Astrocyte (in vitro differentiated cells and primary cell): ENCODE measurements at regions not wholly inside any gene's neighbourhood (a gene's known extent, or its start where the extent isn't known, plus 50 kb on each side); places are given as distances from the start of the nearest gene placed in this dataset.

ENCODE experiments used
- DNase-seq: peaks from one replicate; pipeline ENCODE4 v3.0.0-alpha.2; 2010; ENCODE audit warnings: low read depth
- FAIRE-seq: peaks from 2 replicates; lab custom pipeline; 2011; peaks lifted over from hg19 to GRCh38; lab: Jason Lieb, UNC
- H2AFZ ChIP-seq: 2 replicates; pipeline ENCODE4 v1.6.0; 2012; ENCODE audit warnings: low read depth, low read length, inconsistent platforms
- H3K27ac ChIP-seq: 2 replicates; pipeline ENCODE4 v1.5.1; 2011; ENCODE audit warnings: low read depth, low read length, inconsistent platforms
- H3K27me3 ChIP-seq: 2 replicates; pipeline ENCODE4 v1.6.0; 2011; ENCODE audit warnings: low read length, inconsistent platforms; ENCODE audit not compliant: insufficient read depth
- H3K36me3 ChIP-seq: 2 replicates; pipeline ENCODE4 v1.5.1; 2011; ENCODE audit warnings: low read length, inconsistent platforms; ENCODE audit not compliant: insufficient read depth
- H3K4me1 ChIP-seq: 2 replicates; pipeline ENCODE4 v1.5.1; 2011; ENCODE audit warnings: low read length, inconsistent platforms; ENCODE audit not compliant: insufficient read depth
- H3K4me2 ChIP-seq: 2 replicates; pipeline ENCODE4 v1.6.0; 2012; ENCODE audit warnings: low read length, inconsistent platforms
- H3K4me3 ChIP-seq: 2 replicates; pipeline ENCODE4 v1.5.1; 2011; ENCODE audit warnings: low read depth, mild to moderate bottlenecking, low read length, inconsistent platforms; ENCODE audit not compliant: insufficient read depth
- H3K79me2 ChIP-seq: 2 replicates; pipeline ENCODE4 v1.6.0; 2012; ENCODE audit warnings: mild to moderate bottlenecking, low read length, inconsistent platforms; ENCODE audit not compliant: insufficient read depth
- H3K9ac ChIP-seq: 2 replicates; pipeline ENCODE4 v1.6.0; 2012; ENCODE audit warnings: mild to moderate bottlenecking, low read length, inconsistent platforms
- H3K9me3 ChIP-seq: 2 replicates; pipeline ENCODE4 v1.5.1; 2012; ENCODE audit warnings: low read depth, mild to moderate bottlenecking, low read length, inconsistent platforms; ENCODE audit not compliant: insufficient read depth
- H4K20me1 ChIP-seq: 2 replicates; pipeline ENCODE4 v1.6.0; 2012; ENCODE audit warnings: low read length, inconsistent platforms; ENCODE audit not compliant: insufficient read depth
- H3K27ac Mint-ChIP-seq: one replicate; pipeline ENCODE4 v1.8.0; 2021; ENCODE audit warnings: mild to moderate bottlenecking, mixed read lengths; ENCODE audit not compliant: unreplicated experiment
- H3K27me3 Mint-ChIP-seq: one replicate; pipeline ENCODE4 v1.8.0; 2021; ENCODE audit warnings: low read depth, mixed read lengths; ENCODE audit not compliant: unreplicated experiment
- H3K36me3 Mint-ChIP-seq: one replicate; pipeline ENCODE4 v1.8.0; 2021; ENCODE audit warnings: low read depth, mixed read lengths; ENCODE audit not compliant: unreplicated experiment
- H3K4me1 Mint-ChIP-seq: one replicate; pipeline ENCODE4 v1.8.0; 2021; ENCODE audit warnings: low read depth, mixed read lengths; ENCODE audit not compliant: unreplicated experiment
- H3K4me3 Mint-ChIP-seq: one replicate; pipeline ENCODE4 v1.8.0; 2021; ENCODE audit warnings: mild to moderate bottlenecking, moderate library complexity, mixed read lengths; ENCODE audit not compliant: unreplicated experiment
- H3K9me3 Mint-ChIP-seq: one replicate; pipeline ENCODE4 v1.8.0; 2021; ENCODE audit warnings: mild to moderate bottlenecking, mixed read lengths; ENCODE audit not compliant: unreplicated experiment
- EZH2 ChIP-seq: IDR thresholded peaks from 2 replicates; pipeline ENCODE4 v1.6.1; 2012; ENCODE audit warnings: mild to moderate bottlenecking, low read length, inconsistent platforms; ENCODE audit not compliant: insufficient read depth
- TF ChIP-seq, protein P1 (sequence below): IDR thresholded peaks from 2 replicates; pipeline ENCODE4 v1.5.1; 2011; ENCODE audit warnings: low read depth, mild to moderate bottlenecking, inconsistent platforms, low read length, moderate library complexity; ENCODE audit not compliant: insufficient read depth

GRCh38 chr10:43759216-43759615, 110.5 kb upstream of the ZNF32 start:
- Histone ChIP-seq H3K4me3 (no peak overlapping the region), H3K27me3 (peaks cover 2% of the 10 kb centered on the region), H3K27ac (no peak overlapping the region), H3K9me3 (no peaks in the 10 kb centered on the region), H4K20me1 (no peaks in the 10 kb centered on the region), H3K36me3 (no peaks in the 10 kb centered on the region), H3K4me2 (no peak overlapping the region), H3K9ac (no peak overlapping the region), H3K4me1 (no peaks in the 10 kb centered on the region), H2AFZ (no peak overlapping the region), H3K79me2 (no peaks in the 10 kb centered on the region)
- no peak overlapping the region for H3K27ac Mint-ChIP-seq
- H3K4me1 Mint-ChIP-seq, result no peaks in the 10 kb centered on the region
- peaks cover 21% of the 10 kb centered on the region for H3K27me3 Mint-ChIP-seq
- H3K4me3 Mint-ChIP-seq, result no peak overlapping the region
- FAIRE-seq, result no peak
- TF ChIP-seq, protein P1, sequence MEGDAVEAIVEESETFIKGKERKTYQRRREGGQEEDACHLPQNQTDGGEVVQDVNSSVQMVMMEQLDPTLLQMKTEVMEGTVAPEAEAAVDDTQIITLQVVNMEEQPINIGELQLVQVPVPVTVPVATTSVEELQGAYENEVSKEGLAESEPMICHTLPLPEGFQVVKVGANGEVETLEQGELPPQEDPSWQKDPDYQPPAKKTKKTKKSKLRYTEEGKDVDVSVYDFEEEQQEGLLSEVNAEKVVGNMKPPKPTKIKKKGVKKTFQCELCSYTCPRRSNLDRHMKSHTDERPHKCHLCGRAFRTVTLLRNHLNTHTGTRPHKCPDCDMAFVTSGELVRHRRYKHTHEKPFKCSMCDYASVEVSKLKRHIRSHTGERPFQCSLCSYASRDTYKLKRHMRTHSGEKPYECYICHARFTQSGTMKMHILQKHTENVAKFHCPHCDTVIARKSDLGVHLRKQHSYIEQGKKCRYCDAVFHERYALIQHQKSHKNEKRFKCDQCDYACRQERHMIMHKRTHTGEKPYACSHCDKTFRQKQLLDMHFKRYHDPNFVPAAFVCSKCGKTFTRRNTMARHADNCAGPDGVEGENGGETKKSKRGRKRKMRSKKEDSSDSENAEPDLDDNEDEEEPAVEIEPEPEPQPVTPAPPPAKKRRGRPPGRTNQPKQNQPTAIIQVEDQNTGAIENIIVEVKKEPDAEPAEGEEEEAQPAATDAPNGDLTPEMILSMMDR, result no peak
- TF ChIP-seq EZH2, result no peak
- no peaks in the 10 kb centered on the region for H3K36me3 Mint-ChIP-seq
- no peaks in the 10 kb centered on the region for H3K9me3 Mint-ChIP-seq
- no peak for DNase-seq

DNA sequence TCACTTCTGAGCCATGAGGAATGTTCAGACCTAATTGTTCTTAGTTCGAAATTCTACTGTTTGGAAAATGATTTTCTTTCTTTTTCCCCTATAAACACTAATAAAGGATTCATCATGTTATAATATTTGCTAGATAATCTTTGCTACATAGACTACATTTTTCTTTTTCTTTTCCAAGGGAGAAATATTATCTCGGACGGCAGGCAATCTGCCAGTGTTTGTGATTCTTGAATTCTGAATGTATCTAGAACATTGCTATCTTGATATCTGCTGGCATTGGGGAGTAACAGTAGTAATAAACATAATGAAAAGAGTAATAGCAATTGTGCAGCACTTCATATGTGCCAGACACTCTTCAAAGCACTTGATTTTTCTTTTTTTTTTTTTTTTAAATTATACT, 107.7 kb upstream of the ZNF32 start:
- Histone ChIP-seq H2AFZ (no peak overlapping the region), H3K36me3 (no peaks in the 10 kb centered on the region), H3K4me3 (no peak overlapping the region), H3K4me1 (no peaks in the 10 kb centered on the region), H3K27me3 (peaks cover 2% of the 10 kb centered on the region), H3K27ac (no peak overlapping the region), H4K20me1 (no peaks in the 10 kb centered on the region), H3K9ac (no peak overlapping the region), H3K79me2 (no peaks in the 10 kb centered on the region), H3K9me3 (no peaks in the 10 kb centered on the region), H3K4me2 (no peak overlapping the region)
- H3K36me3 Mint-ChIP-seq, result no peaks in the 10 kb centered on the region
- no peak overlapping the region for H3K27ac Mint-ChIP-seq
- peaks cover 23% of the 10 kb centered on the region for H3K27me3 Mint-ChIP-seq
- H3K9me3 Mint-ChIP-seq, result no peaks in the 10 kb centered on the region
- TF ChIP-seq, protein P1, result no peak
- no peak for TF ChIP-seq EZH2
- DNase-seq, result no peak
- no peak for FAIRE-seq
- H3K4me3 Mint-ChIP-seq, result no peak overlapping the region
- H3K4me1 Mint-ChIP-seq, result no peaks in the 10 kb centered on the region

GRCh38 chr10:43754569-43755260, 106.0 kb upstream of the ZNF32 start:
- no peak overlapping the region for H3K27ac Mint-ChIP-seq

More at GRCh38 chr10:43754569-43755260, 106.0 kb upstream of the ZNF32 start:
- Histone ChIP-seq H2AFZ (no peak overlapping the region), H3K4me3 (no peak overlapping the region), H3K27ac (no peak overlapping the region), H3K9ac (no peak overlapping the region), H3K9me3 (no peaks in the 10 kb centered on the region), H3K36me3 (no peaks in the 10 kb centered on the region), H3K4me1 (no peaks in the 10 kb centered on the region), H4K20me1 (no peaks in the 10 kb centered on the region), H3K27me3 (no peaks in the 10 kb centered on the region), H3K4me2 (no peak overlapping the region), H3K79me2 (no peaks in the 10 kb centered on the region)
- Mint-ChIP-seq H3K9me3 (no peaks in the 10 kb centered on the region), H3K27me3 (peaks cover 27% of the 10 kb centered on the region), H3K4me1 (no peaks in the 10 kb centered on the region), H3K4me3 (no peak overlapping the region), H3K36me3 (no peaks in the 10 kb centered on the region)
- FAIRE-seq, result no peak
- TF ChIP-seq, protein P1, result no peak
- TF ChIP-seq EZH2, result no peak
- DNase-seq, result no peak
